Breast epithelium (tissue), 3 donors: ENCODE measurements at regions not wholly inside any gene's neighbourhood (a gene's known extent, or its start where the extent isn't known, plus 50 kb on each side); places are given as distances from the start of the nearest gene placed in this dataset.

ENCODE experiments used
- CTCF ChIP-seq, 3 donors: fragments of 450-650 bp; IDR thresholded peaks; one replicate each; pipeline ENCODE4 v1.5.1; 2016 to 2017; ENCODE audit warnings: antibody characterized with exemption in 3 of 3, mild to moderate bottlenecking in 3 of 3, moderate library complexity in 3 of 3
- POLR2A ChIP-seq: fragments of 450-650 bp; IDR thresholded peaks from one replicate; pipeline ENCODE4 v1.6.1; 2016; ENCODE audit warnings: antibody characterized with exemption, mild to moderate bottlenecking, moderate library complexity
- POLR2AphosphoS5 ChIP-seq, 3 donors: sonication (generic); formaldehyde crosslinking; IDR thresholded peaks; one replicate each; pipeline ENCODE4 v1.6.1; 2017; ENCODE audit warnings: antibody characterized with exemption in 3 of 3

DNA sequence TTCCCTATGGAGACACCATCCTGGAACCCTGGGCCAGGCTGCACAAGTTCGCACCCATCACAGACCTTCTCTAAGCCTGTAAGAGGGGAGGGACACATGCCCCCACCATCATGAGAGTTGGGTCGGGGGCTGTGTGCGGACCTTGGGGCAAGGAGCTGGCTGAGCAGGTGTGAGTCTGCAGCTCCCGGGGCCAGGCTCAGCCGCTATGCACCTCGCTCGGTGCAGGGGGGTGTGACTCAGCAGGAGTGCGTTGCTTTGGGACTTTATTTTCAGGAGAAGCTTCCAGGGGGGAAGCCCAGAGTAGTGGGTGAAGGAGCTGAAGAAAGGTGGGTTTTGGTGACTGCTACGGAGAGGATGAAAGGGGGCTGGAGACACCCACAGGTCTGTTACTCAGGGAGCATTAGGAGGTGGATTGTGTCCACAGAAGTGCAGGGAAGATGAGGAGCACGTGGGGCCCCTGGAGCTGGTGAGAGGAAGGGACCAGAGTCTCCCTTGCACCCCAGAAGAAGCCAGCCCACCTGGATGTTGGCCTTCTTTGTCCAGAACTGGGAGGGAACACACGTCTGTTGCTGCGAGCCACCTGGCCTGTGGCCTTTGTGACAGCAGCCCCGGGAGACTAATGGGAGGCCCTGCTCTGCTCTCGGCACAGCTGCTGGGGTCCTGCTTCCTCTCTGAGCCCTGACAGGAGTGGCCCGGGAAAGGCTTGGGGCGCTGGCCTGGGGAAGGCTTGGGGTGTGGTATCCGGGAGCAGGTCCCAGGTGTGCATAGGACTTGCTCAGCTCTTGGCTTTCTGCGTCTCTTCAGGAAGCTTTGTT lies 162.6 kb downstream of the TEX29 start:
- TF ChIP-seq CTCF (IDR thresholded peaks at IDR 0.05) = no peak
- TF ChIP-seq POLR2A = no peak
- no peak for TF ChIP-seq POLR2AphosphoS5 (IDR thresholded peaks at IDR 0.05)
